ENCODE measurements at regions not wholly inside any gene's neighbourhood (a gene's known extent, or its start where the extent isn't known, plus 50 kb on each side); places are given as distances from the start of the nearest gene placed in this dataset.
"Not testable (repeated sequence)": the region's sequence is repeated elsewhere in the genome, so short reads cannot be mapped to it uniquely, and the experiment has no call there.

DNA sequence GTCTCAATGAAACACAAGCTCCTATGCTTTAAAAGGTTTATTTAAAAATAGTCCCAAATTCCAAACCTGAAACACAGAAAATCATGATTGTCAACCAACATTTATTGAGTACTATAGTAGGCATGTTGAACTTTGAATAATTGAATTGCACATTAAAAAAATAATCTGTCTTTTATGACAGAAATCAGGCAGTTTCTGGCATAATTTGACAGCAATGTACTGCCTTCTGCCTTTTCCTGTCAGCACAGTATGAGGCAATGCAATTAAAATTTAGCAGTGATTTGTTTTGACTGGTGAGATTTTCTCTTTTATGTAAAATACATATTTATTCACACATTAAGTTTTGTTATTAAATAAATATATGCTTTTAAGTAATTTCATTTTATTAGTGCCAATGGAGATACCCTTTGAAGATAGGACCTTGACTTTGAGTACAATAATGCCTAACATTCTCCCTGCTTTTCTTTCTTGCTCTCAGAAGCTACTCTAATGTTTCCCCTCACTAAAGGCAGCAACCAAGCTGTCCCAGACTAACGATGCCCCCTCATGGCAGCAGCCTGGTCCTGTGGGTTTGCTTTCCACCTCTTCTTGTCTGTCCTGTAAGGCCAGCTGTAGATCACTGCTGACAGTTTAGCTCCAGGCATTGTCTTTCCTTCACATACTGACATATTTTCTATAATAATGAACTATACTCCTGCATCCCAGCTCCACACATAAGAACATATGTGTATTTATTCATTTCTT, 346.7 kb downstream of the IL20RB start:
- DNase-seq, result no peak

DNA sequence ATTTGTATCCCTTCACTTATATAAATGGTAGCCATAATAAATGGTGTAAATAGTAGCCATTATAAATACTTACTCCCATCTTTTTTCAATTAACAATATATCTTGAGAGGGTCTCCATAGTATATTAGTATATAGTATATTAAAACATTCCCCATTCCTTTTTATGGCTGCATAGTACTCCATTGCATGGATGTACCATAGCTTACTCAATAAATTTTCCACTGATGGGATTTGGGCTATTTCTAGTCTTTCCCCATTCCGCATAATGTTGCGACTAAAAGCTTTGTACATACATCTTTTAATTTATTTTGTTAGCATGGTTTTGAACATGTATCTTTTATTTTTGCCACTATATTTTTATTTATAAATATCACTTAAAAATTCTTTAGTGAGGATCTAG, 366.3 kb downstream of the IL20RB start:
- no peak for DNase-seq

DNA sequence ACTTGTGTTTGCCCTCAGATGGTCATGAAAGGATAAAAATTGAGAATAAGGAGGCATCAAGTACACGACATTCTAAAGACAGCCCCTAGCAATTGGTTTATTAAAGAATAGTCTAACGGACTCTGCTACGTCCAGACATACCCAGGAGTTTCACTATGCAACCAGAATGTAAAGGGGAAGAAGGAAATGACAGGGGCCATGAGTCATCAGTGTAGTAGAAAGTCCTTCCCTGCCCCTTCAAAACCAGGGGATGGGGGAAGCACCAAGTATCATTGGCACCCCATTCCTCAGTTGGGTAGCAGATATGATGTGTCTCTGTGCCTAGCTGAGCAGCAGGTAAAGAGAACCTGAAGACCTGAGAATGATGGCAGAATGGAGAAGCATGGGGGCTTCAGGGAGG, 367.4 kb downstream of the IL20RB start:
- no peak for DNase-seq

DNA sequence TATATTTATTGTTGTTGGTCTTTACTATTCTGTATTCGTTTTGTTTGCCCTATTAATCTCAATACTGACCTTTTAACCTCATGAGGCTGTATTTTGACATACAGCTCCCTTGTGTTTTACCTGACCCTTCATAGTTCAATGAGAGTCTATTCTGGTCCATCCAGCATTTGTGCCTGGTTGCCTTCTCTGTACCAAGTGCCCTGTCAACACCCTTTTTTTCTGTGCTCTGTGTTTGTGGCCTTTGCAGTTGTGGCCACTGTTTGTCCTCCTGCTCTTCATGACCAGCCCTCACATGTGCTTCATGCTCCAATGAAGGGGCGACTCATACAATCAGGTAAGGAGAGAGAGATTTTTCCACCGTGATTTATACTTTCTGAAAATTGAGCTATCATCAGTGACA, 368.2 kb downstream of the IL20RB start:
- no peak for DNase-seq

DNA sequence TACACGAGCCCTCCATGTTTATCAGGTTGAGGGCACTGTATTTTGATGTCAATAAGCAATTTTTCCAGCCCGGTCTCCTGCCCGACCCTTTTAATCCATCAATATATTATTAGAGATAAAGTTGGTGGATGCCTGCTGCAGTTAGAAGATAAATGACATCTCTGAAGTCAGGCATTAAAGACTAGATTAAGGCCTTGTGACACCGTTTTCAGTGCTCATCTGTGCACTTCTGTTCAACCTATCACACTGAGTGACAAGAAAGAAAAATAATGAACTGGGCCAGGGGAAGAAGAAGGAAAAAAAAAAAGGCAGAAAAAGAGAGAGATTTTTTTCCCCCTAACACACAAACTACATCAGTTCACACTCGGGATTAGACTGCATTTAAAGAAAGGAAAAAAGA, 371.8 kb downstream of the IL20RB start:
- DNase-seq, result no peak

DNA sequence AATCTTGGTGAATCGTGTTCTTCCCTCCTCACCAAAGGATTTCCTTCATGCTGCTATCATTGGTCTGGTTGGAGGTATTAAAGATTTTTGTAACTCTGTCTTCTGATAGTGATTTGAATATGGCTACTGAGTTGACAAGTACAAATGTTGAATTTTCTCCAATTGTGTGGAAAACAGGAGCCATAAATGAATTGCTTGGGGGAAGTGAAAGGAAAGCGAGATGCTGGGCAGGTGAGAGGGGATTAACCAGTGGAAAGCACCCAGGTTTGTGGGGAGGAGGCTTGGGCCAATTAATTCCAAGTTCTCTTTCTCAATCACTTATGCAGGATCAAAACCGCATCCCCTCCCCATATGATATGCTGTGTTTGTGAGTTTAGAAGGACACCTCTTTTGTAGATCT, 372.5 kb downstream of the IL20RB start:
- no peak for DNase-seq

DNA sequence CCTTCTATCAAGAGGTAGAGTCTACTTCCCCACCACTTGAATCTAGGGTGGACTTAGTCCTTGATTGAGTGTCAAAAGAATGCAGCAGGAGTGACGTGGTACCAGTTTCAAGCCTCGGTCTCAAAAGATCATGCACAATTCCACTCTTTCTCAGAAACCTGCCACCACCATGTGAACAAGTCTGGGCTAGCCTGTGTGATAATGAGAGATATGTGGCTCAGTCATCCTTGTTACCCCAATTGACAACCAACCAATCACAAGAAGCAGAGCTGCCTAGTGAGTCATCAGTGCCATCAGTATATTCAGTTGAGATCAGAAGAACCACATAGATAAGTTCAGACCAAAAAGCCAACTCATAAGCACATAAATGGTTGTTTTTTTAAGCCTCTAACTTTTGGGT, 374.5 kb downstream of the IL20RB start:
- DNase-seq, result no peak

DNA sequence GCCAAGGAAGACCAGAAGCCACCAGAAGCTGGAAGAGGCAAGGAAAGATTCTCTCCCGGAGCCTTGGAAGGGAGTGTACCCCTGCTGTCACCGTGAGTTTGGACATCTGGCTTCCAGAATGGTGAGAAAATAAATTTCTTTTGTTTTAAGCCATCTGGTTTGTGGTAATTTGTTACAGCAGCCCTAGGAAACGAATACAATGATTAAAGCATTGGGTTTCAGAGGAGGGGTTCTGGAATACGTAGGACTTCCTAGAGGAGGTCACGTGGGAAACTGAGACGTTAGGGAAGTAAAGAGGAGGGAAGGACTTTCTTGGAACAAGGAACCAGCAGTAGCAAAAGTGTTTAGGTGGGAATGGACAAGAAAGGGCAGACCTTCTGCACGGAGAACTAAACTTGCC, 377.7 kb downstream of the IL20RB start:
- no peak for DNase-seq

DNA sequence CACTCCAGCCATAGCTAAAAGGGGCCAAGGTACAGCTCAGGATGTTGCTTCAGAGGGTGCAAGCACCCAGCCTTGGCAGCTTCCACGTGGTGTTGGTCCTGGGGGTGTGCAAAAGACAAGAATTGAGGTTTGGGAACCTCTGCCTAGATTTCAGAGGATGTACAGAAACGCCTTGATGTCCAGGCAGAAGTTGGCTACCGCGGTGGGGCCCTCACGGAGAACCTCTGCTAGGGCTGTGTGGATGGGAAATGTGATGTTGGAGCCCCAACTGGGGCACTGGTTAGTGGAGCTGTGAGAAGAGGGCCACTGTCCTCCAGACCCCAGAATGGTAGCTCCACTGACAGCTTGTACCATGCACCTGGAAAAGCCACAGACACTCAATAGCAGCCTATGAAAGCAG, 380.6 kb downstream of the IL20RB start:
- not testable (repeated sequence) for DNase-seq

DNA sequence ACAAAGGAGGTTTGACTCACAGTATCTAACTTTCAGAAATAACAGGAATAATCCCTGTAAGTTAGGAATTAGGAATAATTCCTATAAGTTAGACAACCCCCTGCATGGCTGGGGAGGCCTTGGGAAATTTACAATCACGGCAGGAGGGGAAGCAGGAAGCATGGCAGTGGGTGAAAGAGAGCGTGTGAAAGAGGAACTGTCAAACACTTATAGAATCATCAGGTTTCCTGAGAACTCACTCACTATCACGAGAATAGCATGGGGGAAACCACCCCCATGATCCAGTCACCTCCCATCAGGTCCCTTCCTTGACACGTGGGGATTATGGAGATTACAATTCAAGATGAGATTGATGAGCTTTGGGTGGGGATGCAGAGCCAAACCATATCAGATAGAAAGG, 385.5 kb downstream of the IL20RB start:
- DNase-seq, result no peak

DNA sequence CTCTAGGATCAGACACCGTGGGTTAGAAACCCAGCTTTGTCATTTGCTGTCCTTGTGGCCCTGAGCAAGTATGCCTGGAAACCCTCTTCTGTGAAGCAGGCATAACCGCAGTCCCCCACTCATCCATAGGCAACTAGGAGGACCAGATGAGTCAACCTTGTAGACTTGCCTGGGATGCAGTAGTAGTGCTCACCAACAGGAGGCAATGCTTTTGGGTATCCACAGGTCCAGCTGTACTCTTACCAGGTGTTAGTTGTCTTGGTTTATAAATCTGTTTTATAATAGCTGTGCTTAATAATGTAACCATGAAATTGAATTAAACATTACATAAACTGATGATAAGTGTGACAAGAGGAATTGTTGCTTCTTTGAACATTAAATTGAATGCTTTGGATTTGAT, 389.3 kb downstream of the IL20RB start:
- DNase-seq, result no peak

DNA sequence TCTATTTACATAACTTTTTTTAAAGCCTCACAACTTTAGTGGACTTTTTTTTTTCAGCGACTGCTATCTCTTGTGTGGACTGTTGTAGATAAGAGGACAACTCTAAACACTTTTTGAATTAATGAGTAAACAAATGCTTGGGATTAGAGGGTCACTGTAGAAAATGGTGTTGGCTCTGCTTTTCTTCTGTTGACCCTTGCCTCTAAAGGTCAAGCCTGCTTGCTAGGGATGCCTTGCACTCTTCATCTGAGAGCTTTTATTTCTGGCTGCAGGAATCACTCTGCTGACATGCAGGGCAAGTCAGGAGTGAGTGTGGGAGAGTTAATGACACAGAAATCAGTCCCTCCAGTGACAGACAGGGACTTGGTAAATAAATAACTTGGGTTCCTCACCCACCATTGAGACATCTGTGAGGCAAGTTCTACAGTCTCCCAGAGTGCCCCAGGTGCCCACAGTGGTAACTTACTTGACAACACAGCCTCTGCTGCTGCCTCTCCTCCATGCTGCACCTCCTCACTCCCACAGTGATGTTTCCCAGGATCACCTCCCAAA, 390.1 kb downstream of the IL20RB start:
- no peak for DNase-seq

DNA sequence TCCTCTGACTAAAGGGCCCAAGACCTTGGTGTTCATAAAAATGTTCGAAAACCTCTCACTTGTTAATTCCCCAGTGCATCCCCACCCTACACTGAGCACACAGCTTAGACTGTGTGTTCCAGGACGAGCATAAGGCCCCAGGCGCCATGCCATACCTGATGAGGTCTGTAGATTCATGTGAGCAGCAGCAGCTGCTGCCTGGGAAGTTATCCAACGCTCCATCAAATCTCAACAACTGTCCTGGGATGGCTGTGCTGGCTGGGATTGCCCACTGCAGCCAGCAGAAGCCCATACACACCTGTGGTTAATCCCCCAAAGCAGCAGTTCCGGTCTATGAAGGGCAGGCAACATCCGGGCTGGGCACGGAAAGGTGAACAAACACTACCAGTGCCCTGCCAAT, 391.2 kb downstream of the IL20RB start:
- no peak for DNase-seq

DNA sequence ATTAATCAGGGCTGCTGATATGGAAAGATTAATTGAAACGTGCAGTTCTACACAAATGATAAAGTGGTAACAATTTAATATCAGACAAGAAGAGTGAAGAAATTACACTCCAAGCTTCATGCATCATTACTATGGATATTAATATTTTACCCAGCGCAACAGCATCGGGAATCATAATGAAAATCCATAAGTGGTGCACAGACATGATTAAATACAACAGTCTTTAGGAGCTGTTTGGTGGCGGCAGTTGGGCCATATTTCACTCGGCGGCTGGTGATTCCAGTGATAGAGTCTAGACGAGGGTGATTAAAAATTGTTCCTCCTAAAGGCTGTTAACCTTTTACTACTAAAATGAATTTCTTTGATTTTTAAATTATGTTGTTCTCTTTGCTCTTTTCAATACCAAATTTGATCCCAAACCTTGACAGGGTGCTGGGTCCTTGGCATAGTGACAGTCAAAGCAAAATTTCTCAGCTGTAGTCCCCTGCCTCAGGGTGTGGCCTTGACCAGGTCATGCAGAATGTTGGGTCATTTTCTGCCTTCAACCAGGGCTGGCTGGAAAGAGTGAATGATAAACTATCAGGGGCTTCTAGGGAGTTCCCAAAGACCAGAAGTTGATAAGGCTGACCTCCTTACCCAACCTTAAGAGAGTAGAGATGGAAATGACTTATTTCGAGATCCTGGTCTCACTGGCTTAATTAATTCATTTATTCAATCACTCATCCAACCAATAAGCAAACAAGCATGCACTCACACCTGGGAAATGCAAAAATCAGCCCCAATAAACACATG, 392.0 kb downstream of the IL20RB start:
- DNase-seq, result no peak

DNA sequence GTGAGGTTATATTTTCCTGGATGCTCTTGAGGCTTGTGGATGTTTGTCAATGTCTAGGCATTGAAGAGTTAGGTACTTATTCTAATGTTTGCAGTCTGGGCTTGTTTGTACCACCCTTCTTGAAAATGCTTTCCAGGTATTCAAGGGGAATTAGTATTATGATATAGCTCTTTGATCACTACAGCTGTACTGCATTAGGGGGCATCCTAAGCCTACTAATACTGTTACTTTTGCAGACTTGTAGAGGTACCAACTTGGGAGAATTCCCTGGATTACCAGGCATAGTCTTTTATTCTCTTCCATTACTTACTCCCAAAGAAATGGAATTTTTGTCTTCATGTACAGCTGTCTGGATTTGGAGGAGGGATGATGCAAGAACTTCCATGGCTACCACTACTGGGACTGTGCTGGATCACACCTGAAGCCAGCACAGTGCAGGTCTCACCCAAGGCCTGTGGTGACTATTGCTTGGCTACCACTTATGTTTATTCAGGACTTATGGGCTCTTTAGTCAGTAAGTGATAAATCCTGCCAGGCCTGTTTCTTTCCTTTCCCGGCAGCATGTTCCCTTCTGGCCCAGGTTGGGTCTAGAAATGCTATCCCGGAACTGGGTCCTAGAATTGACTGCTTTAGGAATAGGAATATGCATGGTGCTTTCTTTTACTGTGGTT, 402.9 kb downstream of the IL20RB start:
- DNase-seq, result no peak

DNA sequence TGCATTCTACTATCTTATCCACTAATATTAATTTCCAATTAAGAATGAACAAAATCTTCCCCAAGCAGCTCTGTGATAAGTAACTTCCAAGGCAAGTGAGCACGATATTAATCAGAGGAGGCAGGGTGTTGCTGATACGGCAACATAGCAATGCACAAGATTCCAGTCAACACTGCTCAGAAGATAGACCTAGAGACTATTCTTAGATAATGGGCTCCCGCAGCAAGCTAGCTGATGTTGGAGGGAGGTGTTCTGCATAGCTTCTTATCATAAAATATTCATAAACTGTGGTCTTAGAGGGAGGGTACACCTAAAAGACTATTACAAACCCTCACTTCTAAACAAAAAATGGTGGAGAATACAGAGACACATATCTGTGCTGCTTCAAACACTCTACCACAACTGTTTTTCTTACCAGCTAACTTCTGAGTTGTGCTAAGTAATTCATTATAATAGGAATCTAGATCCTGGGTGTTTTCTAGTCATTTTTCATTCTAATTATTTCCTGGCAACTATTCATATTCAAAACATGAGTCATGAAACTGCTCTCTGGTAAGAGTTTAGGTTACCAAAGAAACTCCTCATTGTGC, 382.0 kb upstream of the SOX14 start:
- no peak for DNase-seq

DNA sequence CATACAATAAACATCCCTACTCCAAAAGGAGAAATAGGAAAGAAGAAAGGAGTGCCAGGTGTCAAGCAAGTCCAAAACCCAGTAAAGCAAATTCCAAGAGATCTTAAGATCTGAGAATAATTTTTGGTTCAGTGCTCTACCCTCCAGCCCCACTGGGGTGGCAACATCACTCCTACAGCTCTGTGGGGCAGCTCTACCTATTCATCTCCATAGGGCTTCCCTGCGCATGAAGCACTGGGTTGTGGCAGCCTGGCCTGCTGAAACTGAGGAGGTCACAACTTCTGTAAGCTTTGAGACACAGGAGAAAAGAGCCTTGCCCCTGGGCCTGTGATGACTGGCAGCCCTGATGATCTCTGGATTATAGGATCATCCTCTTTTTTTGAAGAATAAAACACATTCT, 378.2 kb upstream of the SOX14 start:
- no peak for DNase-seq

DNA sequence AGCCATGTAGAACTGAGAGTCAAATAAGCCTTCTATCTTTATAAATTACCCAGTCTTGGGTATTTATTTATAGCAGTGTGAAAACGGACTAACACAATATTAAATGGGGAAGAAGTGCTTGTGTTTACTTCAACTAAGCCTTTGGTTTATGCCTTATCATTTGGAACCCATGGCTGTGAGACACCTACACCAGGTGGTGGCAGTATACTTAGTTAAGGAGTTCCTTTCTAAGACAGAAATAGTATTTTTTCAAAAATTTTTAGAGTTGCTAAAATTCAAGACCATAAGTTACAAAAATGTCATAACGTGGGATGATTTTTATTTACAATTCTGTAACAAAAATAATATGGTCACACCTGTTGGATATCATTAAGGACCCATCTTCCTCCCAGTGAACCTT, 354.5 kb upstream of the SOX14 start:
- no peak for DNase-seq

DNA sequence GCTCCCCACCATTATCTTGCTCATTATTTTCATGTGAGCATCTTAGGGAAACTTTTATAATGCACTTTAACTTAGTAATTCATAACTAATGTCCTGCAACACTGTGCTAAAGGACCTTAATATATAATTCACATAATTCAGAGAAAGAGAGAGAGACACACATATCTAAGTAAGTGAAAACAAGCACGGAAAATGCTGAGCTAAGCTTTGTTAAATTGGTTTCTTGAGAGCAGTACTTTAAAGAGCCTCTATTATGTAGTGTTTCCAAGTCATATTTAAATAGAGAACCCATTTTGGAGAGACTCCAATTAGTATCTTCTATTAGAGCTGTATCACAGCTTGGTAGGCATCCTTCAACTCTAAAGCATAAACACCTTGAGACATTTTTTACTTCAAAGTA, 354.1 kb upstream of the SOX14 start:
- no peak for DNase-seq

DNA sequence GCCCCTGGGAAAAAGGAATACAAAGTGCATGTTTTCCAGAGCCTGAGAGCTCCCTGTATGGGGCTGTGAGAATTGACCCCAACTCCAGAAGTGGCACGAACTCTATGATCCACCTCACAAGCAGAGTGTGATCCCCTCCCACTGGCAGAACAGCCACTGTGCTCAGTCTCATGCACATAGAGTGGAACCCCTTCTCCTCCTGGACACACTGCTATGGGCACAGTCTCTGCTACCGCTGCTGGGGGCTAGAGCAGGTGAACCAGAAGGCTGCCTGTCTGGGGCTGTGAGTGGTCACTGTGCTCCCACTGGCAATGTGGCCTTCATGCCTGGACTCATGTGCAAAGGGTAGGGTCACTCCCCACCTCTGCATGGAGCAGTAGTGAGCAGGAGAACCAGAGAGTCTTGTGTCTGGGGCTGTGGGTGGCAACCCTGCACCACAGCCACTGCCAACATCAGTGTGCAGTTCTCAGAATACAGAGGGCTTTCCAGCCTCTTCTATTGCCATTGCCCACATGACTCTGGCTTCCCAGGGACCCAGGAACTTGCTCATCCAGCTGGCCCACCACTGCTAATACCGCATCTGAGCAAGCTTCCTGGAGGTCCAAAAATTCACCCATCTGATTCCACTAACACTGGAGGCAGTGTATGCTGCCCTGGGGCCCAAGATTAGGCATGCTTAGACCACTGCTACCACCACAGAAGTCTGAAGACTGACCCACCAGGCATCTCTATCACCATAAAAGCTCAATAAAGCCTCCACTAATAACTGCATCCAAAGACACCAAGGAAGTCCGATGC, 343.7 kb upstream of the SOX14 start:
- DNase-seq, result no peak

DNA sequence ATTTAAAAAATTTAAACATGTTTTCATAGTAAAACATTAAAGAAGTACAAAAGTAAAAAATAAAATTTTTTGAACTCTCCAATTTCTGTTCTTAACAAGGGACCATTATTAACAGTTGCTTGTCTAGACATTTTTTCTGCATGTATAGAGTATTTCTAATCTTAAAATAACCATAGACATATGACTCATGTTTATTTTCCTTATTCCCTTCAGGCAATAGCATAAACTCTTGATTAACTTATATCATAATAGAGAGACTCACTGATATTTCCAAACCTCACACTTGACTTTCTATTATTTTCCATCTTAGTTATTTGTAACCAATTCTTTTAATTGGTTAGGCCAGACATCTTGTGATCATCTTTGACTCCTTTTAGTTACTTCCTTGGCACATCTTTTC, 325.6 kb upstream of the SOX14 start:
- DNase-seq, result no peak

DNA sequence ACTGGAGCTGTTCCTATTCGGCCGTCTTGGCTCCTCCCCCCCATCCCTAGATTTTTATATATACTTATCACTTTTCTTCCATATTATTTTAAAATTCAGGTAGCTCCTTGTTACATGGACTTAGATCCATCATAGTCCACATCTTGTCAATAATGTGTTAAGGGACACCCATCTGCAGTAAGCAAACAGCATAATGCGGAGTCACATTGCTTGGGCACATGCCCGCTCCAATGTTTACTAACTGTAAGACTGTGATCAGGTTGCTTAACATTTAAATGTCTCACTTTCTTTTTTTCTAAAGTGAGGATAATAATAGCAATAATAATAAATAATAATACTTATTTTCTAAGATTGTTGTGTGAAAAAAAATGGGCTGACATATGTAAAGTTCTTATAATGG, 303.2 kb upstream of the SOX14 start:
- DNase-seq, result peak in 1 of 2 experiments; percentile 19

DNA sequence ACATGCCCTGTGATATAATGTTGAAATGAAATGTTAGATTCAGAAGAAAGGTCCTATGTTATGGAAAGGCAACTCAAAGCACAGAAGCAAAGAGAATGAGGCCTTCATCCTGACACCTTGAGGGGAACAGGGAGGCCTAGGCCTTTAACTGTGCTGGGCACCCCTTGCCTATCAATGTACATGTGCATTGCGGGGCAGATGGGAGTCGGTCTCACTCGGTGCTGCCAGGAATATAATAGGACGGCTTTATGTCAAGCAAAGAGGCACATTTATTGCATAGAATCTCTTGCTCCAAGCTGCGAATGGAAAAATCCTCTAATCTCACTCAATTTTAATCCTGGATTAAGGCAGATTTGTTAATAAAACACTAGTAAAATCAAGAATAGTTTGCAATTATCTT, 301.0 kb upstream of the SOX14 start:
- DNase-seq, result no peak

Data from SHP77 (cell line).